Adrenal gland (tissue), 9 donors: ENCODE measurements at regions not wholly inside any gene's neighbourhood (a gene's known extent, or its start where the extent isn't known, plus 50 kb on each side); places are given as distances from the start of the nearest gene placed in this dataset.

Experiments
- DNase-seq, 7 donors: peaks; one replicate each; pipeline ENCODE4 v3.0.0-alpha.2; 2019 to 2020
- H3K27ac ChIP-seq, 5 donors: fragments of 200-600 bp; sonication (generic) in 4 of 5; 1 replicate in 3 of 5; 2 replicates in 2 of 5; pipeline versions ENCODE4 v1.5.1 to v1.8.0; 2016 to 2020; ENCODE audit warnings: mild to moderate bottlenecking in 1 of 5
- H3K27me3 ChIP-seq: fragments of 200-600 bp; 2 replicates; pipeline ENCODE4 v1.8.0; 2021
- H3K36me3 ChIP-seq, 2 donors: fragments of 200-600 bp; replicated peaks in 1 of 2; 1 replicate in 1 of 2; 2 replicates in 1 of 2; pipeline versions ENCODE4 v1.5.1 to v1.8.0; 2018 to 2022
- H3K4me1 ChIP-seq, 2 donors: fragments of 200-600 bp; replicated peaks in 1 of 2; 1 replicate in 1 of 2; 2 replicates in 1 of 2; pipeline versions ENCODE4 v1.5.1 to v1.8.0; 2018 to 2021
- H3K4me3 ChIP-seq, 4 donors: fragments of 200-600 bp; sonication (generic) in 3 of 4; one replicate each; pipeline ENCODE4 v1.5.1; 2016 to 2018
- H3K9me3 ChIP-seq, 3 donors: fragments of 200-600 bp; sonication (generic) in 1 of 3; replicated peaks in 1 of 3; 1 replicate in 2 of 3; 2 replicates in 1 of 3; pipeline versions ENCODE4 v1.5.1 to v1.8.0; 2016 to 2021
- CTCF ChIP-seq, 6 experiments: fragments of 450-650 bp in 4 of 6; fragments of 200-600 bp in 2 of 6; sonication (generic) in 1 of 6; IDR thresholded peaks; 1 replicate in 5 of 6; 2 replicates in 1 of 6; pipeline versions ENCODE4 v1.5.1 to v1.8.0; 2016 to 2021; ENCODE audit warnings: antibody characterized with exemption in 6 of 6, mild to moderate bottlenecking in 2 of 6, moderate library complexity in 1 of 6
- POLR2A ChIP-seq, 2 donors: fragments of 450-650 bp; IDR thresholded peaks; one replicate each; pipeline ENCODE4 v1.6.1; 2017; ENCODE audit warnings: antibody characterized with exemption in 2 of 2, mild to moderate bottlenecking in 2 of 2, moderate library complexity in 1 of 2
- WGBS, 4 donors: extraction: QIAGEN DNeasy Blood & Tissue Kit in 2 of 4; methylation state at CpG; one replicate each; pipeline versions ENCODE4 v1.1.5 to v1.1.7; 2013 to 2017; 5-methylcytosine and 5-hydroxymethylcytosine counted together
- intact Hi-C, 2 donors: fragments of 100-400 bp; cut with DNase I; formaldehyde crosslinking; loops; one replicate each; pipeline versions ENCODE4 v1.14.1 to v1.15.0; 2022 to 2023
- donor health status: healthy with polysubstance abuse.
- donor health status: Bipolar disorder and iron deficiency.
- donor health status: DM: yes; HTN: yes; CAD: no.
- donor health status: DM: no; HTN: no; CAD: no.
- donor health status: DM: no; HTN: no; CAD: no.

- Histone ChIP-seq H3K4me3 (no peak overlapping the region), H3K27me3 (no peaks in the 10 kb centered on the region), H3K27ac (no peak overlapping the region), H3K4me1 (no peaks in the 10 kb centered on the region), H3K36me3 (no peaks in the 10 kb centered on the region), H3K9me3 (no peaks in the 10 kb centered on the region)
- TF ChIP-seq CTCF (IDR thresholded peaks at IDR 0.05), result no peak
- TF ChIP-seq POLR2A (IDR thresholded peaks at IDR 0.05), result no peak
- peak in 2 of 7 donors; percentile 3 to 6 for DNase-seq
- intact Hi-C loops, result no loop called here
- 72 to 80% (median 77%) methylated on average over 5 of the region's 5 CpGs for WGBS, 4 donors
Measured at GRCh38 chr7:155991470-155991869, 179.2 kb upstream of the SHH start.

GRCh38 chr7:155988416-155988815 is 176.2 kb upstream of the SHH start:
- Histone ChIP-seq H3K27me3 (no peaks in the 10 kb centered on the region), H3K9me3 (no peaks in the 10 kb centered on the region), H3K4me3 (no peak overlapping the region), H3K4me1 (no peaks in the 10 kb centered on the region), H3K36me3 (no peaks in the 10 kb centered on the region), H3K27ac (no peak overlapping the region)
- no peak for TF ChIP-seq POLR2A (IDR thresholded peaks at IDR 0.05)
- no peak for TF ChIP-seq CTCF (IDR thresholded peaks at IDR 0.05)
- WGBS, 4 donors, result 80 to 87% (median 85%) methylated on average over 2 to 6 of the region's 6 CpGs
- intact Hi-C loops, result no loop called here
- peak in 4 of 7 donors; percentile 2 to 18 (median 11) for DNase-seq

GRCh38 chr7:155987681-155988235 is 175.5 kb upstream of the SHH start:
- intact Hi-C loops, result no loop called here
- Histone ChIP-seq H3K27ac (no peak overlapping the region), H3K36me3 (no peaks in the 10 kb centered on the region), H3K9me3 (no peaks in the 10 kb centered on the region), H3K4me3 (no peak overlapping the region), H3K27me3 (no peaks in the 10 kb centered on the region), H3K4me1 (no peaks in the 10 kb centered on the region)
- 85 to 100% (median 86%) methylated on average over 2 to 5 of the region's 5 CpGs for WGBS, 4 donors
- peak in 3 of 7 donors; percentile 4 to 14 (median 9) for DNase-seq
- TF ChIP-seq CTCF (IDR thresholded peaks at IDR 0.05), result no peak
- no peak for TF ChIP-seq POLR2A (IDR thresholded peaks at IDR 0.05)

- Histone ChIP-seq H3K36me3 (no peaks in the 10 kb centered on the region), H3K27ac (no peak overlapping the region), H3K4me1 (no peaks in the 10 kb centered on the region), H3K27me3 (no peaks in the 10 kb centered on the region), H3K4me3 (no peak overlapping the region), H3K9me3 (no peaks in the 10 kb centered on the region)
- 79 to 89% (median 84%) methylated on average over 10 of the region's 10 CpGs for WGBS, 4 donors
- intact Hi-C loops, result no loop called here
- TF ChIP-seq POLR2A (IDR thresholded peaks at IDR 0.05) (no peak), CTCF (IDR thresholded peaks at IDR 0.05) (no peak)
- peak in 3 of 7 donors; percentile 3 to 17 (median 11) for DNase-seq
Measured at GRCh38 chr7:155986497-155987160, 174.4 kb upstream of the SHH start.
